NOMO-1 treated with dmso at 0.1 percent for 144 hours (cell line): ENCODE measurements at regions not wholly inside any gene's neighbourhood (a gene's known extent, or its start where the extent isn't known, plus 50 kb on each side); places are given as distances from the start of the nearest gene placed in this dataset.

Source experiments
- DNase-seq: peaks from one replicate; lab custom pipeline; 2025; ENCODE audit not compliant: unreplicated experiment; lab: John Stamatoyannopoulos, UW

GRCh38 chr2:150569761-150570160 lies 82.3 kb upstream of the RND3 start:
- DNase-seq: no peak

- no peak for DNase-seq
These were observed 80.4 kb upstream of the RND3 start for GRCh38 chr2:150567771-150568301.

GRCh38 chr2:150566289-150566688 lies 78.8 kb upstream of the RND3 start:
- DNase-seq: no peak

GRCh38 chr2:150561076-150561475 lies 73.6 kb upstream of the RND3 start:
- DNase-seq: no peak

GRCh38 chr2:150557020-150557600 lies 69.6 kb upstream of the RND3 start:
- no peak for DNase-seq

GRCh38 chr2:150555611-150556356 lies 68.3 kb upstream of the RND3 start:
- DNase-seq: no peak

GRCh38 chr2:150554046-150554445 lies 66.6 kb upstream of the RND3 start:
- no peak for DNase-seq

GRCh38 chr2:150552041-150552820 lies 64.8 kb upstream of the RND3 start:
- no peak for DNase-seq

GRCh38 chr2:150549381-150549780 lies 61.9 kb upstream of the RND3 start:
- no peak for DNase-seq

- no peak for DNase-seq
These were observed 61.1 kb upstream of the RND3 start for GRCh38 chr2:150548527-150548926.

- no peak for DNase-seq
These were observed 58.4 kb upstream of the RND3 start for GRCh38 chr2:150545916-150546315.

- no peak for DNase-seq
These were observed 57.3 kb upstream of the RND3 start for GRCh38 chr2:150544731-150545130.

GRCh38 chr2:150542692-150543091 lies 55.2 kb upstream of the RND3 start:
- no peak for DNase-seq

GRCh38 chr2:150542172-150542571 lies 54.7 kb upstream of the RND3 start:
- no peak for DNase-seq

- no peak for DNase-seq
These were observed 51.3 kb upstream of the RND3 start for GRCh38 chr2:150538651-150539201.
